Endothelial cell of umbilical vein (primary cell): ENCODE measurements at regions not wholly inside any gene's neighbourhood (a gene's known extent, or its start where the extent isn't known, plus 50 kb on each side); places are given as distances from the start of the nearest gene placed in this dataset.

Experiments
- BruUV-seq: library from RNA; stranded (reverse); fragments of 400-500 nt; replicated peaks from 2 replicates; lab custom pipeline; 2021; lab: Mats Ljungman, UMichigan
- CTCF ChIA-PET: fragments of 300-600, 350-600 bp; sonication (Branson Sonifier 250); formaldehyde crosslinking; loops from one replicate; lab custom pipeline; 2021; ENCODE audit warnings: antibody characterized with exemption, inconsistent platforms; lab: Charles Lee
- POLR2A ChIA-PET: fragments of 300-600, 350-600 bp; sonication (Branson Sonifier 250); formaldehyde crosslinking; loops from one replicate; lab custom pipeline; 2021; ENCODE audit warnings: antibody characterized with exemption, inconsistent platforms; lab: Charles Lee
- DNase-seq: peaks from one replicate; pipeline ENCODE4 v3.0.0-alpha.2; 2011; ENCODE audit warnings: low read depth, low spot score
- FAIRE-seq: peaks from 2 replicates; lab custom pipeline; 2011; peaks lifted over from hg19 to GRCh38; lab: Jason Lieb, UNC
- H2AFZ ChIP-seq: 2 replicates; pipeline ENCODE4 v1.6.0; 2012; ENCODE audit warnings: low read depth, low read length, control low read depth, inconsistent platforms
- H3K27ac ChIP-seq: 2 replicates; pipeline ENCODE4 v1.5.1; 2011; ENCODE audit warnings: low read depth, mild to moderate bottlenecking, control low read depth, low read length, moderate library complexity; ENCODE audit not compliant: insufficient read depth
- H3K27me3 ChIP-seq, 2 experiments: 2 replicates each; pipeline versions ENCODE4 v1.6.0 to v1.6.1; 2011; ENCODE audit warnings: low read length in 2 of 2, mixed read lengths in 1 of 2; ENCODE audit not compliant: control insufficient read depth in 2 of 2, insufficient read depth in 2 of 2
- H3K36me3 ChIP-seq, 2 experiments: 2 replicates in 1 of 2; 3 replicates in 1 of 2; pipeline ENCODE4 v1.5.1; 2011; ENCODE audit warnings: low read length in 2 of 2, mild to moderate bottlenecking in 1 of 2, moderate library complexity in 1 of 2; ENCODE audit not compliant: control insufficient read depth in 2 of 2, insufficient read depth in 2 of 2; ENCODE audit errors: extremely low read depth in 1 of 2
- H3K4me1 ChIP-seq: 3 replicates; pipeline ENCODE4 v1.5.1; 2011; ENCODE audit warnings: mild to moderate bottlenecking, low read length; ENCODE audit not compliant: control insufficient read depth, insufficient read depth; ENCODE audit errors: extremely low read depth
- H3K4me2 ChIP-seq: 2 replicates; pipeline ENCODE4 v1.6.1; 2011; ENCODE audit warnings: low read length, control low read depth, mixed read lengths; ENCODE audit not compliant: insufficient read depth
- H3K4me3 ChIP-seq, 3 experiments: fragments of 200-600 bp in 1 of 3; sonication (generic), shearing (Covaris generic) in 1 of 3; replicated peaks in 1 of 3; 2 replicates each; pipeline ENCODE4 v1.5.1; 2011 to 2016; ENCODE audit warnings: control low read depth in 3 of 3, low read length in 3 of 3, mild to moderate bottlenecking in 2 of 3, inconsistent platforms in 1 of 3, low read depth in 1 of 3, moderate library complexity in 1 of 3; ENCODE audit not compliant: insufficient read depth in 1 of 3
- H3K79me2 ChIP-seq: 2 replicates; pipeline ENCODE4 v1.6.0; 2012; ENCODE audit warnings: low read length, inconsistent platforms; ENCODE audit not compliant: control insufficient read depth, insufficient read depth
- H3K9ac ChIP-seq: replicated peaks from 2 replicates; pipeline ENCODE3; 2011; ENCODE audit warnings: low read length, control low read depth; ENCODE audit not compliant: insufficient read depth; ENCODE audit errors: extremely low read depth
- H3K9me1 ChIP-seq: replicated peaks from 3 replicates; pipeline ENCODE4 v1.6.0; 2011; ENCODE audit warnings: mild to moderate bottlenecking, low read length; ENCODE audit not compliant: control insufficient read depth, insufficient read depth; ENCODE audit errors: extremely low read depth
- H3K9me3 ChIP-seq: replicated peaks from 2 replicates; pipeline ENCODE4 v1.5.1; 2012; ENCODE audit warnings: low read length, inconsistent platforms; ENCODE audit not compliant: control insufficient read depth, insufficient read depth
- H4K20me1 ChIP-seq: replicated peaks from 2 replicates; pipeline ENCODE3; 2011; ENCODE audit warnings: mild to moderate bottlenecking, low read length; ENCODE audit not compliant: control insufficient read depth, insufficient read depth; ENCODE audit errors: extremely low read depth
- EZH2 ChIP-seq: IDR thresholded peaks from 2 replicates; pipeline ENCODE4 v1.6.1; 2012; ENCODE audit warnings: borderline replicate concordance, low read depth, mild to moderate bottlenecking, moderate library complexity, low read length, inconsistent platforms; ENCODE audit not compliant: severe bottlenecking
- FOS ChIP-seq: IDR thresholded peaks from 2 replicates; pipeline ENCODE4 v1.6.1; 2011; ENCODE audit warnings: mild to moderate bottlenecking, low read length, moderate library complexity, borderline replicate concordance; ENCODE audit not compliant: insufficient read depth
- GATA2 ChIP-seq: IDR thresholded peaks from 2 replicates; pipeline ENCODE4 v1.7.0; 2011; ENCODE audit warnings: low read depth, mild to moderate bottlenecking, moderate library complexity, mixed read lengths, low read length; ENCODE audit not compliant: insufficient read length, insufficient read depth
- MYC ChIP-seq: IDR thresholded peaks from one replicate; pipeline ENCODE4 v1.6.1; 2011; ENCODE audit warnings: mild to moderate bottlenecking, low read depth, low read length
- POLR2A ChIP-seq: IDR thresholded peaks from 2 replicates; pipeline ENCODE4 v1.6.1; 2012; ENCODE audit warnings: low read depth, mild to moderate bottlenecking, control low read depth, low read length
- POLR2AphosphoS5 ChIP-seq: IDR thresholded peaks from 2 replicates; pipeline ENCODE4 v1.6.1; 2012; ENCODE audit warnings: low read depth, mild to moderate bottlenecking, control low read depth, low read length, moderate library complexity; ENCODE audit not compliant: insufficient read depth
- dilution Hi-C: fragments of 300-500 bp; cut with MboI; formaldehyde crosslinking; loops from one replicate; pipeline ENCODE4 v1.15.0; 2019; ENCODE audit warnings: low sequenced_read_pairs; ENCODE audit not compliant: extremely low pct_ligation_motif_present
- intact Hi-C: fragments of 100-400 bp; cut with micrococcal nuclease; formaldehyde crosslinking; loops from one replicate; pipeline ENCODE4 v1.10.0; 2022
- TF ChIP-seq, protein P1 (sequence below): IDR thresholded peaks from 2 replicates; pipeline ENCODE4 v1.6.1; 2011; ENCODE audit not compliant: insufficient read depth, insufficient read length
- TF ChIP-seq, protein P2 (sequence below), 2 donors: IDR thresholded peaks; 1 replicate in 1 of 2; 2 replicates in 1 of 2; pipeline ENCODE4 v1.5.1; 2011; ENCODE audit warnings: low read length in 2 of 2, mild to moderate bottlenecking in 2 of 2, moderate library complexity in 2 of 2, control low read depth in 1 of 2, inconsistent platforms in 1 of 2, low read depth in 1 of 2; ENCODE audit not compliant: insufficient read depth in 1 of 2; ENCODE audit errors: extremely low read depth in 1 of 2

DNA sequence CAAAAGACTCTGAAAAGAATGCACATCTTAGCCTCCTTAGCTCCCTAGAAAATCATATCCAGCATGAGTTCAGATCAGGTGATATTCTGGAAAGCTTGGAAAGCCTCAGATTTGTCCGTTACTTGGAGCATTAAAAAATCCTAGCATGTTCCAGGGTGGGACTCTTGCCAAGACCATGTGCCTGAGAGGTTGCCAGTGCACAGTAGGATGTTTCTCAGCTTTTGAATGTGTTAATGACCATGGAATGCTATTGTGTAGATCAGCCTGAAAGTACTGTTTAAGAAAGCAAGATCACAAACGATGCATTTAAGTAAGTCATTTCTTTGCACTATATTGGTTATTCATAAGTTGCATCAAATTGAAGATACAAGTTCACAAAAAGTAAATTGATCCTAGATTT is 230.5 kb downstream of the ETNK1 start:
- FAIRE-seq (no peak), DNase-seq (no peak)
- no peak overlapping the region for H3K9ac ChIP-seq
- H4K20me1 ChIP-seq = no peaks in the 10 kb centered on the region
- TF ChIP-seq, protein P1, sequence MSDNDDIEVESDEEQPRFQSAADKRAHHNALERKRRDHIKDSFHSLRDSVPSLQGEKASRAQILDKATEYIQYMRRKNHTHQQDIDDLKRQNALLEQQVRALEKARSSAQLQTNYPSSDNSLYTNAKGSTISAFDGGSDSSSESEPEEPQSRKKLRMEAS = no peak
- no peak for TF ChIP-seq EZH2
- no peak for TF ChIP-seq POLR2A
- TF ChIP-seq GATA2 = no peak
- TF ChIP-seq FOS = no peak
- TF ChIP-seq MYC = no peak
- no peak for TF ChIP-seq POLR2AphosphoS5
- no peak overlapping the region for H2AFZ ChIP-seq
- no peaks in the 10 kb centered on the region for H3K36me3 ChIP-seq
- H3K27ac ChIP-seq = no peak overlapping the region
- BruUV-seq = no TSS peak
- H3K4me1 ChIP-seq = no peaks in the 10 kb centered on the region
- no peaks in the 10 kb centered on the region for H3K79me2 ChIP-seq
- ChIA-PET POLR2A (no interaction called here), CTCF (interaction anchor here (1.2 to 4.6 kb wide), 15 partner anchors 15 to 1923 kb away, joined by 3 to 49 read pairs (median 7); no protein-coding TSS in a partner anchor)
- no peaks in the 10 kb centered on the region for H3K9me3 ChIP-seq
- peaks cover 0 to 1% of the 10 kb centered on the region in 2 experiments for H3K27me3 ChIP-seq
- H3K4me3 ChIP-seq = no peak overlapping the region
- H3K4me2 ChIP-seq = no peak overlapping the region
- dilution Hi-C loops (no loop called here), intact Hi-C loops (loop anchor here (10.0 kb wide), 1 partner anchor 171 kb away; no protein-coding TSS in a partner anchor)
- H3K9me1 ChIP-seq = no peaks in the 10 kb centered on the region

DNA sequence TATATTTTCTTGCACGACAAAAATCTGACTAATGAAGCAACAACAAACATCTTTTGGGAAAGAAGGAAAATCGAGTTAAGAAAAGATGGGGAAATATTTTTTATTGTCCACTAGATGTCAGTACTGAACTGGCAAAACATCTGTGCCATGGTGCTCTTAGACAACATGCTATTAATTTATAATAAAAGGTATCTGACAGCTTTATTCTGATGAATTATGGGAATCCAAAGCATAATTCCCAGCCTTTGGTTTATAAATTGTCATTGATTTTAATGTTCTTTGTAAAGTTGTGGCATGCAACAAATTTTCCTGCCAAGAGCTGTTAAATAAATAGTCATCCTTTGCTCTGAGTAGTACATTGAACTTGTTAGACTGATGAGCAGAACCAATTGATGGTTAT is 231.2 kb downstream of the ETNK1 start:
- dilution Hi-C loops (no loop called here), intact Hi-C loops (loop anchor here (1.0 to 10.0 kb wide), 3 partner anchors 171 to 349 kb away; no protein-coding TSS in a partner anchor)
- Histone ChIP-seq H4K20me1 (no peaks in the 10 kb centered on the region), H3K4me3 (no peak overlapping the region), H3K9ac (no peak overlapping the region), H3K9me3 (no peaks in the 10 kb centered on the region), H3K36me3 (no peaks in the 10 kb centered on the region), H3K4me2 (no peak overlapping the region), H2AFZ (no peak overlapping the region), H3K27ac (no peak overlapping the region), H3K9me1 (no peaks in the 10 kb centered on the region), H3K79me2 (no peaks in the 10 kb centered on the region), H3K4me1 (no peaks in the 10 kb centered on the region), H3K27me3 (peaks cover 0 to 1% of the 10 kb centered on the region in 2 experiments)
- CTCF ChIA-PET = interaction anchor here (0.8 to 4.6 kb wide), 33 partner anchors 10 to 1922 kb away, joined by 3 to 49 read pairs (median 4); no protein-coding TSS in a partner anchor
- no TSS peak for BruUV-seq
- FAIRE-seq (peak; percentile 74), DNase-seq (peak; percentile 42)
- no peak for TF ChIP-seq GATA2
- TF ChIP-seq, protein P2, sequence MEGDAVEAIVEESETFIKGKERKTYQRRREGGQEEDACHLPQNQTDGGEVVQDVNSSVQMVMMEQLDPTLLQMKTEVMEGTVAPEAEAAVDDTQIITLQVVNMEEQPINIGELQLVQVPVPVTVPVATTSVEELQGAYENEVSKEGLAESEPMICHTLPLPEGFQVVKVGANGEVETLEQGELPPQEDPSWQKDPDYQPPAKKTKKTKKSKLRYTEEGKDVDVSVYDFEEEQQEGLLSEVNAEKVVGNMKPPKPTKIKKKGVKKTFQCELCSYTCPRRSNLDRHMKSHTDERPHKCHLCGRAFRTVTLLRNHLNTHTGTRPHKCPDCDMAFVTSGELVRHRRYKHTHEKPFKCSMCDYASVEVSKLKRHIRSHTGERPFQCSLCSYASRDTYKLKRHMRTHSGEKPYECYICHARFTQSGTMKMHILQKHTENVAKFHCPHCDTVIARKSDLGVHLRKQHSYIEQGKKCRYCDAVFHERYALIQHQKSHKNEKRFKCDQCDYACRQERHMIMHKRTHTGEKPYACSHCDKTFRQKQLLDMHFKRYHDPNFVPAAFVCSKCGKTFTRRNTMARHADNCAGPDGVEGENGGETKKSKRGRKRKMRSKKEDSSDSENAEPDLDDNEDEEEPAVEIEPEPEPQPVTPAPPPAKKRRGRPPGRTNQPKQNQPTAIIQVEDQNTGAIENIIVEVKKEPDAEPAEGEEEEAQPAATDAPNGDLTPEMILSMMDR (IDR thresholded peaks at IDR 0.05; ENCODE audit: extremely low read depth in 1 of 2, insufficient read depth in 1 of 2, low read depth in 1 of 2, low read length in 2 of 2) = peak; percentile 13 to 14
- POLR2A ChIA-PET = no interaction called here
